Progenitor cell of endocrine pancreas (in vitro differentiated cells): ENCODE measurements at regions not wholly inside any gene's neighbourhood (a gene's known extent, or its start where the extent isn't known, plus 50 kb on each side); places are given as distances from the start of the nearest gene placed in this dataset.

Experiments used
- DNase-seq: peaks from one replicate; pipeline ENCODE4 v3.0.0; 2021; ENCODE audit warnings: low spot score; ENCODE audit not compliant: unreplicated experiment
- H3K27ac Mint-ChIP-seq: 2 replicates; pipeline ENCODE4 v1.8.0; 2021; ENCODE audit warnings: mild to moderate bottlenecking, moderate library complexity, mixed read lengths
- H3K27me3 Mint-ChIP-seq: 2 replicates; pipeline ENCODE4 v1.8.0; 2021; ENCODE audit warnings: mixed read lengths
- H3K36me3 Mint-ChIP-seq: 2 replicates; pipeline ENCODE4 v1.8.0; 2022; ENCODE audit warnings: mixed read lengths; ENCODE audit not compliant: insufficient read depth
- H3K4me1 Mint-ChIP-seq: 2 replicates; pipeline ENCODE4 v1.8.0; 2021; ENCODE audit warnings: low read depth, mixed read lengths
- H3K4me3 Mint-ChIP-seq: 2 replicates; pipeline ENCODE4 v1.8.0; 2021; ENCODE audit warnings: low read depth, mild to moderate bottlenecking, moderate library complexity, mixed read lengths
- H3K9me3 Mint-ChIP-seq: 2 replicates; pipeline ENCODE4 v1.8.0; 2021; ENCODE audit warnings: low read depth, mixed read lengths
- CTCF ChIP-seq: fragments of 200-600 bp; sonication (generic); IDR thresholded peaks from one replicate; pipeline ENCODE4 v1.5.0; 2021; ENCODE audit warnings: antibody characterized with exemption, mild to moderate bottlenecking; ENCODE audit not compliant: unreplicated experiment

GRCh38 chr2:107576991-107577390 is 249.7 kb upstream of the RGPD4 start:
- H3K4me1 Mint-ChIP-seq: peaks cover 1% of the 10 kb centered on the region
- no peak for TF ChIP-seq CTCF
- H3K36me3 Mint-ChIP-seq: no peaks in the 10 kb centered on the region
- peaks cover 5% of the 10 kb centered on the region for H3K9me3 Mint-ChIP-seq
- no peak for DNase-seq
- no peak overlapping the region for H3K27ac Mint-ChIP-seq
- H3K4me3 Mint-ChIP-seq: no peak overlapping the region
- peaks cover 22% of the 10 kb centered on the region for H3K27me3 Mint-ChIP-seq

GRCh38 chr2:107582487-107582886 is 244.2 kb upstream of the RGPD4 start:
- Mint-ChIP-seq H3K36me3 (no peaks in the 10 kb centered on the region), H3K27me3 (peaks cover 4% of the 10 kb centered on the region), H3K9me3 (no peaks in the 10 kb centered on the region), H3K4me1 (peaks cover 6% of the 10 kb centered on the region), H3K4me3 (no peak overlapping the region), H3K27ac (no peak overlapping the region)
- TF ChIP-seq CTCF: no peak
- DNase-seq: no peak

GRCh38 chr2:107584577-107584976 is 242.1 kb upstream of the RGPD4 start:
- H3K36me3 Mint-ChIP-seq: no peaks in the 10 kb centered on the region
- H3K4me3 Mint-ChIP-seq: no peak overlapping the region
- H3K27ac Mint-ChIP-seq: no peak overlapping the region
- peaks cover 3% of the 10 kb centered on the region for H3K27me3 Mint-ChIP-seq
- no peaks in the 10 kb centered on the region for H3K9me3 Mint-ChIP-seq
- TF ChIP-seq CTCF: no peak
- H3K4me1 Mint-ChIP-seq: peaks cover 6% of the 10 kb centered on the region
- DNase-seq: no peak

- H3K27ac Mint-ChIP-seq: no peak overlapping the region
- peaks cover 8% of the 10 kb centered on the region for H3K4me1 Mint-ChIP-seq
- H3K4me3 Mint-ChIP-seq: no peak overlapping the region
- H3K27me3 Mint-ChIP-seq: no peaks in the 10 kb centered on the region
- H3K9me3 Mint-ChIP-seq: no peaks in the 10 kb centered on the region
- no peaks in the 10 kb centered on the region for H3K36me3 Mint-ChIP-seq
- no peak for TF ChIP-seq CTCF
- no peak for DNase-seq
Measured at GRCh38 chr2:107585851-107586250, 240.8 kb upstream of the RGPD4 start.

- TF ChIP-seq CTCF: no peak
- Mint-ChIP-seq H3K36me3 (no peaks in the 10 kb centered on the region), H3K27ac (no peak overlapping the region), H3K9me3 (no peaks in the 10 kb centered on the region), H3K4me3 (no peak overlapping the region), H3K27me3 (no peaks in the 10 kb centered on the region), H3K4me1 (peaks cover 8% of the 10 kb centered on the region)
- DNase-seq: no peak
Measured at GRCh38 chr2:107588181-107588580, 238.5 kb upstream of the RGPD4 start.
